DOHH2 (cell line): ENCODE measurements at regions not wholly inside any gene's neighbourhood (a gene's known extent, or its start where the extent isn't known, plus 50 kb on each side); places are given as distances from the start of the nearest gene placed in this dataset.

Experiments
- H3F3A ChIP-seq: fragments of 200-600 bp; sonication (generic), shearing (Covaris generic); 2 replicates; pipeline ENCODE4 v1.6.0; 2016; ENCODE audit warnings: antibody characterized with exemption, mild to moderate bottlenecking; ENCODE audit not compliant: control insufficient read depth, insufficient read depth
- H3K27ac ChIP-seq: fragments of 200-600 bp; sonication (generic); 2 replicates; pipeline ENCODE4 v1.5.1; 2014; ENCODE audit warnings: low read depth, mild to moderate bottlenecking, low read length, moderate library complexity
- H3K27me3 ChIP-seq: fragments of 200-600 bp; sonication (generic); 2 replicates; pipeline ENCODE4 v1.6.1; 2014; ENCODE audit warnings: mild to moderate bottlenecking, low read length, mixed read lengths; ENCODE audit not compliant: control insufficient read depth
- H3K36me3 ChIP-seq: fragments of 200-600 bp; sonication (generic); 2 replicates; pipeline ENCODE4 v1.6.1; 2014; ENCODE audit warnings: mild to moderate bottlenecking, low read length, moderate library complexity, mixed read lengths; ENCODE audit not compliant: control insufficient read depth
- H3K4me1 ChIP-seq: fragments of 200-600 bp; sonication (generic); 2 replicates; pipeline ENCODE4 v1.6.1; 2014; ENCODE audit warnings: mild to moderate bottlenecking, low read length, mixed read lengths; ENCODE audit not compliant: control insufficient read depth
- H3K4me2 ChIP-seq: fragments of 200-600 bp; sonication (generic); 2 replicates; pipeline ENCODE4 v1.6.0; 2014; ENCODE audit warnings: mild to moderate bottlenecking, low read length, moderate library complexity
- H3K4me3 ChIP-seq: fragments of 200-600 bp; sonication (generic); 2 replicates; pipeline ENCODE4 v1.5.1; 2014; ENCODE audit warnings: mild to moderate bottlenecking, low read length, mixed read lengths
- H3K79me2 ChIP-seq: fragments of 200-600 bp; sonication (generic); 2 replicates; pipeline ENCODE4 v1.6.1; 2014; ENCODE audit warnings: mild to moderate bottlenecking, low read length, mixed read lengths; ENCODE audit not compliant: control insufficient read depth
- H3K9me2 ChIP-seq: fragments of 200-600 bp; sonication (generic); replicated peaks from 2 replicates; pipeline ENCODE4 v1.6.1; 2014; ENCODE audit warnings: mild to moderate bottlenecking, low read length, mixed read lengths; ENCODE audit not compliant: control insufficient read depth
- H3K9me3 ChIP-seq: fragments of 200-600 bp; sonication (generic); 2 replicates; pipeline ENCODE4 v1.6.1; 2014; ENCODE audit warnings: antibody characterized with exemption, low read length, mixed read lengths; ENCODE audit not compliant: control insufficient read depth, insufficient read depth
- H4K20me1 ChIP-seq: fragments of 200-600 bp; sonication (generic); 2 replicates; pipeline ENCODE4 v1.6.0; 2014; ENCODE audit warnings: low read depth, mild to moderate bottlenecking, antibody characterized with exemption, low read length, moderate library complexity; ENCODE audit not compliant: control insufficient read depth, insufficient read depth
- CTCF ChIP-seq: fragments of 200-600 bp; sonication (generic); IDR thresholded peaks from one replicate; pipeline ENCODE4 v1.5.1; 2014; ENCODE audit warnings: antibody characterized with exemption, mild to moderate bottlenecking, low read depth, low read length; ENCODE audit not compliant: poor library complexity, severe bottlenecking
- EZH2phosphoT487 ChIP-seq: fragments of 200-600 bp; sonication (generic); IDR thresholded peaks from 2 replicates; pipeline ENCODE4 v1.6.1; 2017; ENCODE audit warnings: borderline replicate concordance, mild to moderate bottlenecking, antibody characterized with exemption, low read length, moderate library complexity, mixed read lengths

DNA sequence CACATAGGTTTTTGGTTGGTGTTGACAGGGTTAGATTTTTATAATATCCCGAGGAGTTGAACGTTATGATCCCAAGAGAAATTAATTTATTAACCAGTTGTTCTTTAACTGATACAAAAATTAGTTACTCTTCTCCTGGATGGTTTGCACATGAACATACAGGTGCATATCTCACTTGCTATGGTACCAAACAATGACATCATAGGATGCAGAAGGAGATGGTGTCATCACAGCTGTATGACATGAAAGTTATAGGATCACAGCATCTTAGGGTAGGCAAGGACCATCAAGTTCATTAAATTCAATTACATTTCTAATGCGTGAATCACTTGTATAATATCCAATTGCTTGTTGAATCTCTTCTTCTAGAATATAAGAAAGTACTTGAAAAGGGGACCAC, 175.8 kb downstream of the PAH start:
- no peak overlapping the region for H3K27ac ChIP-seq
- no peaks in the 10 kb centered on the region for H3K79me2 ChIP-seq
- H3F3A ChIP-seq = no peaks in the 10 kb centered on the region
- TF ChIP-seq CTCF (no peak), EZH2phosphoT487 (no peak)
- no peaks in the 10 kb centered on the region for H3K9me3 ChIP-seq
- no peak overlapping the region for H3K4me3 ChIP-seq
- H4K20me1 ChIP-seq = no peaks in the 10 kb centered on the region
- no peaks in the 10 kb centered on the region for H3K4me1 ChIP-seq
- no peak overlapping the region for H3K4me2 ChIP-seq
- no peaks in the 10 kb centered on the region for H3K27me3 ChIP-seq
- no peaks in the 10 kb centered on the region for H3K9me2 ChIP-seq
- H3K36me3 ChIP-seq = no peaks in the 10 kb centered on the region

- no peaks in the 10 kb centered on the region for H3K79me2 ChIP-seq
- H3K27me3 ChIP-seq = no peaks in the 10 kb centered on the region
- no peaks in the 10 kb centered on the region for H3K36me3 ChIP-seq
- H4K20me1 ChIP-seq = no peaks in the 10 kb centered on the region
- no peak overlapping the region for H3K27ac ChIP-seq
- peak; percentile 38 for TF ChIP-seq CTCF
- no peak for TF ChIP-seq EZH2phosphoT487
- no peaks in the 10 kb centered on the region for H3K9me3 ChIP-seq
- no peak overlapping the region for H3K4me3 ChIP-seq
- no peaks in the 10 kb centered on the region for H3K9me2 ChIP-seq
- H3F3A ChIP-seq = no peaks in the 10 kb centered on the region
- H3K4me1 ChIP-seq = no peaks in the 10 kb centered on the region
- H3K4me2 ChIP-seq = no peak overlapping the region
Measured at GRCh38 chr12:102740141-102740955, 176.7 kb downstream of the PAH start.

DNA sequence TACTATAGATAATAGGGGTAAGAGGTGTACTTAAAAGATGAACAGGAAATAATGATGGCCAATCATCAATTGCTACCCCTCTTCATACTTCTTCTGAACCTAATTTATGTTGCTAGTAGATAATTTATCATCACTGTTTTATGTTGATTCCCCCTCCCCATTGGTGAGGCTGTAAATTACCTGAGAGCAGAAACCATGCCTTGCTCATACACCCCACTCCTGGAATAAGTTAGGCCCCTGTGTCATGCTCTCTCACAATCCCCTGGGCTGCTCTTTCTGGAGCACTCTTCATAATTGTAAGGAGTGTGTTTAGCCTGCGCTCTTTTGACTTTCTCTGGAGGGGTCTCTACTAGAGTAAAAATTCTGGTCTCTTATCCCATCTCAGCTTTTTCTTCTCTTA, 180.7 kb downstream of the PAH start:
- H3K4me3 ChIP-seq = no peak overlapping the region
- H3F3A ChIP-seq = no peaks in the 10 kb centered on the region
- TF ChIP-seq CTCF (no peak), EZH2phosphoT487 (no peak)
- no peaks in the 10 kb centered on the region for H3K4me1 ChIP-seq
- no peaks in the 10 kb centered on the region for H3K27me3 ChIP-seq
- H3K36me3 ChIP-seq = no peaks in the 10 kb centered on the region
- H4K20me1 ChIP-seq = no peaks in the 10 kb centered on the region
- no peaks in the 10 kb centered on the region for H3K79me2 ChIP-seq
- H3K9me2 ChIP-seq = no peaks in the 10 kb centered on the region
- H3K4me2 ChIP-seq = no peak overlapping the region
- H3K27ac ChIP-seq = no peak overlapping the region
- no peaks in the 10 kb centered on the region for H3K9me3 ChIP-seq
